ENCODE measurements at regions not wholly inside any gene's neighbourhood (a gene's known extent, or its start where the extent isn't known, plus 50 kb on each side); places are given as distances from the start of the nearest gene placed in this dataset.

GRCh38 chr3:87173071-87173470, 54.0 kb upstream of the CHMP2B start:
- peaks cover 3% of the 10 kb centered on the region; the same call in 2 of the 3 replicates for H3K4me1 Mint-ChIP-seq
- TF ChIP-seq CTCF (conservative IDR thresholded peaks at IDR 0.05; ENCODE audit: low read depth in 2 of 2) (no peak), POLR2AphosphoS5 (IDR thresholded peaks at IDR 0.05; ENCODE audit: low read depth) (no peak), ZNF462 (CRISPR knock-in tag; IDR thresholded peaks at IDR 0.05) (no peak), ETS1 (IDR thresholded peaks at IDR 0.05) (no peak), REST (IDR thresholded peaks at IDR 0.05; ENCODE audit: unreplicated experiment) (no peak), EZH2phosphoT487 (IDR thresholded peaks at IDR 0.05; ENCODE audit: unreplicated experiment) (no peak), CREB1 (CRISPR knock-in tag; IDR thresholded peaks at IDR 0.05; ENCODE audit: low read depth) (no peak), STAT1 (IDR thresholded peaks at IDR 0.05; ENCODE audit: unreplicated experiment) (no peak)
- Histone ChIP-seq H3K4me2 (no peak overlapping the region), H3K36me3 (ENCODE audit: insufficient read depth) (no peaks in the 10 kb centered on the region), H3K9me2 (ENCODE audit: insufficient read depth) (peaks cover 4% of the 10 kb centered on the region; the same call in 1 of the 2 replicates), H3K27ac (ENCODE audit: low read depth) (no peak overlapping the region), H4K20me1 (replicated peaks; ENCODE audit: insufficient read depth) (no peaks in the 10 kb centered on the region), H3F3A (replicated peaks; ENCODE audit: low read depth) (no peaks in the 10 kb centered on the region), H3K79me2 (replicated peaks; ENCODE audit: insufficient read depth) (no peaks in the 10 kb centered on the region), H2AFZ (no peak overlapping the region), H3K27me3 (ENCODE audit: insufficient read depth) (no peaks in the 10 kb centered on the region), H3K4me3 (no peak overlapping the region), H3K4me1 (ENCODE audit: insufficient read depth) (no peaks in the 10 kb centered on the region)
- no peaks in the 10 kb centered on the region for H3K9me3 Mint-ChIP-seq
- H3K36me3 Mint-ChIP-seq (ENCODE audit: low read depth): no peaks in the 10 kb centered on the region
- no peak for DNase-seq (ENCODE audit: low spot score)
- no peaks in the 10 kb centered on the region for H3K27me3 Mint-ChIP-seq (ENCODE audit: insufficient read depth, low read depth, poor library complexity)
- no peak overlapping the region for H3K4me3 Mint-ChIP-seq
- ATAC-seq: no peak
- no peak overlapping the region for H3K27ac Mint-ChIP-seq
